B cell (primary cell): ENCODE measurements at regions not wholly inside any gene's neighbourhood (a gene's known extent, or its start where the extent isn't known, plus 50 kb on each side); places are given as distances from the start of the nearest gene placed in this dataset.

Experiments
- ATAC-seq: fragments of 200-7000 bp; cut with Tn5 transposase; one replicate; pipeline ENCODE4 v1.10.0; 2021; ENCODE audit warnings: low read depth, mild to moderate bottlenecking, moderate number of reproducible peaks, moderate library complexity
- CTCF ChIA-PET: fragments of 350-600 bp; sonication (Branson Sonifier 250); formaldehyde crosslinking; loops from one replicate; lab custom pipeline; 2021; ENCODE audit warnings: antibody characterized with exemption, inconsistent platforms; lab: Charles Lee
- POLR2A ChIA-PET: fragments of 350-600 bp; sonication (Branson Sonifier 250); formaldehyde crosslinking; loops from one replicate; lab custom pipeline; 2021; ENCODE audit warnings: antibody characterized with exemption; lab: Charles Lee
- DNase-seq: peaks from one replicate; pipeline ENCODE4 v3.0.0; 2013
- H2AFZ ChIP-seq: 2 replicates; pipeline ENCODE4 v1.6.1; 2012; ENCODE audit warnings: mild to moderate bottlenecking, low read depth, low read length; ENCODE audit not compliant: insufficient read depth, poor library complexity, severe bottlenecking
- H3K27ac ChIP-seq, 2 donors: 1 replicate in 1 of 2; 2 replicates in 1 of 2; pipeline ENCODE4 v1.5.1; 2012 to 2013; ENCODE audit warnings: low read length in 2 of 2, mild to moderate bottlenecking in 2 of 2, moderate library complexity in 1 of 2
- H3K27me3 ChIP-seq, 4 experiments: fragments of 200-600 bp in 1 of 4; sonication (generic) in 1 of 4; replicated peaks in 1 of 4; 1 replicate in 2 of 4; 2 replicates in 2 of 4; pipeline versions ENCODE4 v1.6.1 to v1.7.0; 2013 to 2016; ENCODE audit warnings: low read length in 3 of 4, mild to moderate bottlenecking in 2 of 4, mixed read lengths in 1 of 4, moderate library complexity in 1 of 4; ENCODE audit not compliant: insufficient read depth in 4 of 4, control insufficient read depth in 3 of 4; ENCODE audit errors: control extremely low read depth in 1 of 4
- H3K36me3 ChIP-seq, 2 experiments: replicated peaks in 1 of 2; 1 replicate in 1 of 2; 2 replicates in 1 of 2; pipeline versions ENCODE4 v1.6.1 to v1.7.1; 2013; ENCODE audit warnings: low read length in 1 of 2; ENCODE audit not compliant: insufficient read depth in 2 of 2, control insufficient read depth in 1 of 2; ENCODE audit errors: control extremely low read depth in 1 of 2, extremely low read depth in 1 of 2
- H3K4me1 ChIP-seq, 2 donors: fragments of 200-600 bp in 1 of 2; sonication (generic) in 1 of 2; 1 replicate in 1 of 2; 2 replicates in 1 of 2; pipeline versions ENCODE4 v1.5.1 to v1.6.1; 2013 to 2017; ENCODE audit warnings: low read length in 2 of 2; ENCODE audit not compliant: control insufficient read depth in 2 of 2, insufficient read depth in 2 of 2
- H3K4me2 ChIP-seq: replicated peaks from 2 replicates; pipeline ENCODE3; 2012; ENCODE audit warnings: mild to moderate bottlenecking, low read depth, low read length; ENCODE audit not compliant: poor library complexity, severe bottlenecking
- H3K4me3 ChIP-seq, 5 experiments: fragments of 200-600 bp in 1 of 5; sonication (generic) in 1 of 5; 1 replicate in 3 of 5; 2 replicates in 2 of 5; pipeline versions ENCODE4 v1.5.1 to v1.7.0; 2011 to 2016; ENCODE audit warnings: low read length in 4 of 5, mild to moderate bottlenecking in 4 of 5, low read depth in 2 of 5, control low read depth in 1 of 5, moderate library complexity in 1 of 5; ENCODE audit not compliant: insufficient read depth in 1 of 5; ENCODE audit errors: control extremely low read depth in 1 of 5, extremely low read depth in 1 of 5
- H3K79me2 ChIP-seq: fragments of 200-600 bp; sonication (generic); one replicate; pipeline ENCODE4 v1.6.0; 2016; ENCODE audit warnings: low read length; ENCODE audit not compliant: control insufficient read depth, insufficient read depth
- H3K9ac ChIP-seq: fragments of 200-600 bp; sonication (generic); 2 replicates; pipeline ENCODE4 v1.6.1; 2017; ENCODE audit warnings: mild to moderate bottlenecking, low read length, moderate library complexity
- H3K9me3 ChIP-seq, 3 donors: one replicate each; pipeline versions ENCODE4 v1.6.1 to v1.7.1; 2013; ENCODE audit warnings: low read length in 2 of 3; ENCODE audit not compliant: control insufficient read depth in 2 of 3, insufficient read depth in 1 of 3; ENCODE audit errors: control extremely low read depth in 1 of 3
- H4K20me1 ChIP-seq: 2 replicates; pipeline ENCODE4 v1.6.0; 2012; ENCODE audit warnings: mild to moderate bottlenecking, low read length; ENCODE audit not compliant: insufficient read depth, control insufficient read depth, poor library complexity, severe bottlenecking
- H3K27ac Mint-ChIP-seq: one replicate; pipeline ENCODE4 v1.8.0; 2021; ENCODE audit warnings: mixed read lengths
- H3K27me3 Mint-ChIP-seq: one replicate; pipeline ENCODE4 v1.8.0; 2021; ENCODE audit warnings: mixed read lengths
- H3K4me1 Mint-ChIP-seq: one replicate; pipeline ENCODE4 v1.8.0; 2021; ENCODE audit warnings: mixed read lengths
- H3K4me3 Mint-ChIP-seq: one replicate; pipeline ENCODE4 v1.8.0; 2021; ENCODE audit warnings: mixed read lengths
- H3K9me3 Mint-ChIP-seq: one replicate; pipeline ENCODE4 v1.8.0; 2022; ENCODE audit warnings: mixed read lengths; ENCODE audit not compliant: insufficient read depth
- CTCF ChIP-seq: fragments of 200-600 bp; IDR thresholded peaks from one replicate; pipeline ENCODE4 v1.8.0; 2022; ENCODE audit warnings: antibody characterized with exemption, mild to moderate bottlenecking
- EZH2 ChIP-seq: IDR thresholded peaks from 2 replicates; pipeline ENCODE4 v1.6.1; 2012; ENCODE audit warnings: borderline replicate concordance, low read depth, mild to moderate bottlenecking, moderate library complexity, low read length; ENCODE audit not compliant: insufficient read depth, poor library complexity, severe bottlenecking
- WGBS: methylation state at CpG from one replicate; pipeline ENCODE4 v1.1.5; 2013; ENCODE audit warnings: missing lambda C conversion rate; ENCODE audit not compliant: insufficient coverage; 5-methylcytosine and 5-hydroxymethylcytosine counted together
- intact Hi-C: fragments of 100-400 bp; cut with micrococcal nuclease; formaldehyde crosslinking; loops from one replicate; pipeline ENCODE4 v1.10.0; 2022

GRCh38 chr6:115214283-115214682 lies 846.4 kb downstream of the FRK start:
- H3K27me3 ChIP-seq = no peaks in the 10 kb centered on the region
- no peaks in the 10 kb centered on the region for H3K9me3 ChIP-seq
- ChIA-PET POLR2A (no interaction called here), CTCF (no interaction called here)
- no peak overlapping the region for H3K4me3 ChIP-seq
- no peak for TF ChIP-seq EZH2
- TF ChIP-seq CTCF = no peak
- H3K36me3 ChIP-seq = no peaks in the 10 kb centered on the region
- no peak overlapping the region for H2AFZ ChIP-seq
- peaks cover 8% of the 10 kb centered on the region for H3K9me3 Mint-ChIP-seq
- no peak overlapping the region for H3K27ac ChIP-seq
- H3K9ac ChIP-seq = no peak overlapping the region
- H3K79me2 ChIP-seq = no peaks in the 10 kb centered on the region
- H3K27ac Mint-ChIP-seq = no peak overlapping the region
- no peaks in the 10 kb centered on the region for H4K20me1 ChIP-seq
- H3K4me1 ChIP-seq = no peaks in the 10 kb centered on the region
- DNase-seq (no peak), ATAC-seq (no peak)
- intact Hi-C loops = no loop called here
- no peak overlapping the region for H3K4me3 Mint-ChIP-seq
- H3K4me2 ChIP-seq = no peak overlapping the region
- no peaks in the 10 kb centered on the region for H3K27me3 Mint-ChIP-seq
- no peaks in the 10 kb centered on the region for H3K4me1 Mint-ChIP-seq
- no CpG with 5 or more reads among the region's 1 CpG for WGBS

- ChIA-PET CTCF (no interaction called here), POLR2A (no interaction called here)
- H3K27me3 Mint-ChIP-seq = no peaks in the 10 kb centered on the region
- ATAC-seq = no peak
- H3K36me3 ChIP-seq = no peaks in the 10 kb centered on the region
- H3K4me1 ChIP-seq = no peaks in the 10 kb centered on the region
- H4K20me1 ChIP-seq = no peaks in the 10 kb centered on the region
- no peaks in the 10 kb centered on the region for H3K27me3 ChIP-seq
- TF ChIP-seq CTCF (no peak), EZH2 (no peak)
- H3K4me3 ChIP-seq = no peak overlapping the region
- H3K9me3 Mint-ChIP-seq = peaks cover 5% of the 10 kb centered on the region
- no peak overlapping the region for H2AFZ ChIP-seq
- no peak overlapping the region for H3K4me3 Mint-ChIP-seq
- H3K27ac Mint-ChIP-seq = no peak overlapping the region
- H3K4me1 Mint-ChIP-seq = no peaks in the 10 kb centered on the region
- H3K9ac ChIP-seq = no peak overlapping the region
- no CpG with 5 or more reads among the region's 4 CpGs for WGBS
- no peak for DNase-seq
- no peak overlapping the region for H3K27ac ChIP-seq
- no peak overlapping the region for H3K4me2 ChIP-seq
- peaks cover 0 to 3% (median 0%) of the 10 kb centered on the region in 3 donors for H3K9me3 ChIP-seq
- no peaks in the 10 kb centered on the region for H3K79me2 ChIP-seq
- intact Hi-C loops = no loop called here
Observed at GRCh38 chr6:115203381-115203780, 857.3 kb downstream of the FRK start.
